SK-N-SH treated with all-trans-retinoic acid at 6 μM for 48 hours (cell line): ENCODE measurements at regions not wholly inside any gene's neighbourhood (a gene's known extent, or its start where the extent isn't known, plus 50 kb on each side); places are given as distances from the start of the nearest gene placed in this dataset.

ENCODE experiments used
- CREB5 ChIP-seq: fragments of 250-450 bp; sonication (Bioruptor Pico); IDR thresholded peaks from 2 replicates; pipeline ENCODE4 v1.5.1; 2020; ENCODE audit warnings: low read depth, mild to moderate bottlenecking, moderate library complexity
- ESRRG ChIP-seq: fragments of 250-450 bp; sonication (Bioruptor Pico); IDR thresholded peaks from 2 replicates; pipeline ENCODE4 v1.6.1; 2021; ENCODE audit warnings: mild to moderate bottlenecking
- ISL1 ChIP-seq: fragments of 250-450 bp; sonication (Bioruptor Pico); IDR thresholded peaks from 2 replicates; pipeline ENCODE4 v2.1.2; 2022; ENCODE audit warnings: mild to moderate bottlenecking, moderate library complexity
- OSR1 ChIP-seq: fragments of 250-450 bp; sonication (Bioruptor Pico); IDR thresholded peaks from 2 replicates; pipeline ENCODE4 v1.8.0; 2022; ENCODE audit warnings: moderate library complexity, mild to moderate bottlenecking, inconsistent platforms
- PATZ1 ChIP-seq: fragments of 250-450 bp; sonication (Bioruptor Pico); IDR thresholded peaks from 2 replicates; pipeline ENCODE4 v1.8.0; 2020; ENCODE audit warnings: mild to moderate bottlenecking, moderate library complexity, borderline replicate concordance
- SNAI2 ChIP-seq: fragments of 250-450 bp; sonication (Bioruptor Pico); IDR thresholded peaks from 2 replicates; pipeline ENCODE4 v1.5.0; 2020; ENCODE audit warnings: mild to moderate bottlenecking, moderate library complexity
- ZC3H10 ChIP-seq: fragments of 250-450 bp; sonication (Bioruptor Pico); IDR thresholded peaks from 2 replicates; pipeline ENCODE4 v1.5.1; 2021; ENCODE audit warnings: mild to moderate bottlenecking, moderate library complexity
- ZFP3 ChIP-seq: fragments of 250-450 bp; sonication (Bioruptor Pico); IDR thresholded peaks from 2 replicates; pipeline ENCODE4 v1.5.0; 2020; ENCODE audit warnings: mild to moderate bottlenecking, moderate library complexity
- TF ChIP-seq, protein P1 (sequence below): fragments of 250-450 bp; sonication (Bioruptor Pico); IDR thresholded peaks from 2 replicates; pipeline ENCODE4 v1.5.1; 2021; ENCODE audit warnings: mild to moderate bottlenecking, moderate library complexity

GRCh38 chr5:93141969-93142368 lies 439.1 kb downstream of the NR2F1-AS1 start:
- TF ChIP-seq ISL1 (CRISPR knock-in tag) (no peak), CREB5 (CRISPR knock-in tag) (no peak), OSR1 (CRISPR knock-in tag) (no peak), SNAI2 (CRISPR knock-in tag) (no peak), PATZ1 (no peak), ZC3H10 (CRISPR knock-in tag) (no peak), ZFP3 (CRISPR knock-in tag) (no peak), ESRRG (CRISPR knock-in tag) (no peak)
- TF ChIP-seq, protein P1, sequence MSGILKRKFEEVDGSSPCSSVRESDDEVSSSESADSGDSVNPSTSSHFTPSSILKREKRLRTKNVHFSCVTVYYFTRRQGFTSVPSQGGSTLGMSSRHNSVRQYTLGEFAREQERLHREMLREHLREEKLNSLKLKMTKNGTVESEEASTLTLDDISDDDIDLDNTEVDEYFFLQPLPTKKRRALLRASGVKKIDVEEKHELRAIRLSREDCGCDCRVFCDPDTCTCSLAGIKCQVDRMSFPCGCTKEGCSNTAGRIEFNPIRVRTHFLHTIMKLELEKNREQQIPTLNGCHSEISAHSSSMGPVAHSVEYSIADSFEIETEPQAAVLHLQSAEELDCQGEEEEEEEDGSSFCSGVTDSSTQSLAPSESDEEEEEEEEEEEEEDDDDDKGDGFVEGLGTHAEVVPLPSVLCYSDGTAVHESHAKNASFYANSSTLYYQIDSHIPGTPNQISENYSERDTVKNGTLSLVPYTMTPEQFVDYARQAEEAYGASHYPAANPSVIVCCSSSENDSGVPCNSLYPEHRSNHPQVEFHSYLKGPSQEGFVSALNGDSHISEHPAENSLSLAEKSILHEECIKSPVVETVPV (CRISPR knock-in tag), result no peak
